GM12878 (cell line): ENCODE measurements at regions not wholly inside any gene's neighbourhood (a gene's known extent, or its start where the extent isn't known, plus 50 kb on each side); places are given as distances from the start of the nearest gene placed in this dataset.

ENCODE experiments used
- ATAC-seq: fragments of 200-7000 bp; cut with Tn5 transposase; 3 replicates; pipeline ENCODE4 v1.9.1; 2020; ENCODE audit warnings: mild to moderate bottlenecking, moderate library complexity
- BruUV-seq: library from RNA; stranded (reverse); fragments of 400-500 nt; replicated peaks from 2 replicates; lab custom pipeline; 2021; lab: Mats Ljungman, UMichigan
- CTCF ChIA-PET: fragments of 300-600 bp; sonication (Branson Sonifier 250); formaldehyde crosslinking; extraction: SDS; loops from one replicate; lab custom pipeline; 2021; ENCODE audit warnings: inconsistent platforms; lab: Yijun Ruan, JAX
- POLR2A ChIA-PET: fragments of 350-600 bp; formaldehyde crosslinking; extraction: SDS; loops from one replicate; lab custom pipeline; 2021; ENCODE audit warnings: inconsistent platforms; lab: Charles Lee
- RAD21 ChIA-PET: fragments of 300-600 bp; sonication (Branson Sonifier 250); formaldehyde crosslinking; loops from one replicate; lab custom pipeline; 2023; ENCODE audit warnings: antibody characterized with exemption; ENCODE audit not compliant: unreplicated experiment; lab: Charles Lee
- SMC1A ChIA-PET: fragments of 300-600 bp; sonication (Branson Sonifier 250); formaldehyde crosslinking; loops from one replicate; lab custom pipeline; 2023; ENCODE audit not compliant: unreplicated experiment, uncharacterized antibody; lab: Charles Lee
- DNase-seq: peaks from one replicate; pipeline ENCODE4 v3.0.0-alpha.2; 2011; ENCODE audit warnings: low read depth, low spot score
- FAIRE-seq: peaks from 3 replicates; lab custom pipeline; 2011; peaks lifted over from hg19 to GRCh38; lab: Jason Lieb, UNC
- H2AFZ ChIP-seq: 2 replicates; pipeline ENCODE4 v1.6.0; 2011; ENCODE audit warnings: low read depth, low read length, control low read depth; ENCODE audit not compliant: control insufficient read depth
- H3K27ac ChIP-seq: 2 replicates; pipeline ENCODE4 v1.5.1; 2011; ENCODE audit warnings: control low read depth; ENCODE audit not compliant: control insufficient read depth, insufficient read depth
- H3K27me3 ChIP-seq, 2 experiments: replicated peaks in 1 of 2; 2 replicates each; pipeline versions ENCODE4 v1.6.0 to v1.6.1; 2011; ENCODE audit warnings: low read length in 1 of 2; ENCODE audit not compliant: control insufficient read depth in 2 of 2, insufficient read depth in 2 of 2
- H3K36me3 ChIP-seq, 2 experiments: 2 replicates each; pipeline ENCODE4 v1.5.1; 2011; ENCODE audit warnings: low read length in 1 of 2; ENCODE audit not compliant: control insufficient read depth in 2 of 2, insufficient read depth in 2 of 2
- H3K4me1 ChIP-seq: 2 replicates; pipeline ENCODE4 v1.6.1; 2011; ENCODE audit warnings: mild to moderate bottlenecking, low read length, moderate library complexity, mixed read lengths; ENCODE audit not compliant: control insufficient read depth, insufficient read depth
- H3K4me2 ChIP-seq: 2 replicates; pipeline ENCODE4 v1.6.0; 2011; ENCODE audit warnings: control low read depth; ENCODE audit not compliant: control insufficient read depth, insufficient read depth
- H3K4me3 ChIP-seq: fragments of 200-600 bp; sonication (generic); 2 replicates; pipeline ENCODE4 v1.5.1; 2016
- H3K79me2 ChIP-seq: 2 replicates; pipeline ENCODE4 v1.6.0; 2011; ENCODE audit warnings: low read length; ENCODE audit not compliant: control insufficient read depth, insufficient read depth
- H3K9ac ChIP-seq: 2 replicates; pipeline ENCODE4 v1.8.0; 2011; ENCODE audit warnings: low read length, control low read depth, mixed read lengths; ENCODE audit not compliant: control insufficient read depth, insufficient read depth
- H3K9me3 ChIP-seq: replicated peaks from 3 replicates; pipeline ENCODE4 v1.5.1; 2011; ENCODE audit warnings: mild to moderate bottlenecking, low read length; ENCODE audit not compliant: control insufficient read depth, insufficient read depth
- H4K20me1 ChIP-seq: 2 replicates; pipeline ENCODE4 v1.6.0; 2011; ENCODE audit not compliant: control insufficient read depth, insufficient read depth
- CREM ChIP-seq: IDR thresholded peaks from 2 replicates; pipeline ENCODE4 v1.6.1; 2014; ENCODE audit warnings: antibody characterized with exemption, low read depth
- HDAC2 ChIP-seq: fragments of 200-600 bp; sonication (generic); IDR thresholded peaks from 2 replicates; pipeline ENCODE4 v1.6.1; 2017
- TBL1XR1 ChIP-seq: IDR thresholded peaks from 2 replicates; pipeline ENCODE4 v1.6.1; 2012; ENCODE audit warnings: low read depth, low read length, improper control_type of control experiment
- WGBS: methylation state at CpG from one replicate; pipeline ENCODE4 v1.1.6; 2016; ENCODE audit warnings: low lambda C conversion rate; ENCODE audit not compliant: insufficient replicate concordance, insufficient coverage; ENCODE audit errors: missing lambda C conversion rate; 5-methylcytosine and 5-hydroxymethylcytosine counted together
- in situ Hi-C: fragments of 300-500 bp; cut with MboI; formaldehyde crosslinking; loops from 9 replicates; pipeline ENCODE4 v1.14.3; 2018; ENCODE audit warnings: mixed read lengths
- intact Hi-C: fragments of 100-400 bp; cut with micrococcal nuclease; formaldehyde crosslinking; loops from one replicate; pipeline ENCODE4 v1.14.2; 2022; ENCODE audit not compliant: unreplicated experiment
- TF ChIP-seq, protein P1 (sequence below): fragments of 450-650 bp; IDR thresholded peaks from 2 replicates; pipeline ENCODE4 v1.6.1; 2017; ENCODE audit warnings: mild to moderate bottlenecking
- TF ChIP-seq, protein P2 (sequence below), 3 experiments: IDR thresholded peaks in 2 of 3; conservative IDR thresholded peaks in 1 of 3; 2 replicates each; pipeline ENCODE4 v1.5.1; 2011; ENCODE audit warnings: low read depth in 3 of 3, low read length in 3 of 3, mild to moderate bottlenecking in 3 of 3, control low read depth in 2 of 3, moderate library complexity in 2 of 3, inconsistent platforms in 1 of 3, mixed read lengths in 1 of 3; ENCODE audit not compliant: control insufficient read depth in 2 of 3, insufficient read depth in 1 of 3; ENCODE audit errors: extremely low read depth in 1 of 3

DNA sequence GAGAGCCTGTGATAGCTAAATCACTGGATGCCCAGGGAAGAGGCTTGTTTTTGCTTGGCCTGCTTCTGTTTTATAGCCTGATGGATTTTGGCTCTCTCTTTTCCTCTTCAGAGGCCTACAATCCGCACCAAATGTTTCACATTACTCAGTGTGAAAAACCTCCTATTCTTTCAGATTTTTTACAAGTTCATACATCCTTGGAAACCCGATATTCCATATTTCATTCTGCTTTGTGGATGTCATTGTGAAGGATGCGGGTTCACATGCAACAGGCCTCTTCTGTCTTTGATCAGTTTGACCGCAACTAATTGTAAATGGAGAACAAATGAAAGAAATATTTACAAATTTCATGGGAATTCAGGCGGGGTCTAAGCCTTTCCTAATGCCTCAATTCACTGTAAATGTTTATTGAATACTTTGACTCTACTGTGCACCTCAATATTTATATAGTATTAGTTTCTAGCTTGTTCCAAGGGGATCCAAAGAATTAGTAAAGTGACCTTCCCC is 269.9 kb downstream of the DMRT2 start:
- TF ChIP-seq CREM (no peak), TBL1XR1 (no peak), HDAC2 (no peak)
- TF ChIP-seq, protein P1, sequence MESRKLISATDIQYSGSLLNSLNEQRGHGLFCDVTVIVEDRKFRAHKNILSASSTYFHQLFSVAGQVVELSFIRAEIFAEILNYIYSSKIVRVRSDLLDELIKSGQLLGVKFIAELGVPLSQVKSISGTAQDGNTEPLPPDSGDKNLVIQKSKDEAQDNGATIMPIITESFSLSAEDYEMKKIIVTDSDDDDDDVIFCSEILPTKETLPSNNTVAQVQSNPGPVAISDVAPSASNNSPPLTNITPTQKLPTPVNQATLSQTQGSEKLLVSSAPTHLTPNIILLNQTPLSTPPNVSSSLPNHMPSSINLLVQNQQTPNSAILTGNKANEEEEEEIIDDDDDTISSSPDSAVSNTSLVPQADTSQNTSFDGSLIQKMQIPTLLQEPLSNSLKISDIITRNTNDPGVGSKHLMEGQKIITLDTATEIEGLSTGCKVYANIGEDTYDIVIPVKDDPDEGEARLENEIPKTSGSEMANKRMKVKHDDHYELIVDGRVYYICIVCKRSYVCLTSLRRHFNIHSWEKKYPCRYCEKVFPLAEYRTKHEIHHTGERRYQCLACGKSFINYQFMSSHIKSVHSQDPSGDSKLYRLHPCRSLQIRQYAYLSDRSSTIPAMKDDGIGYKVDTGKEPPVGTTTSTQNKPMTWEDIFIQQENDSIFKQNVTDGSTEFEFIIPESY: no peak
- TF ChIP-seq, protein P2, sequence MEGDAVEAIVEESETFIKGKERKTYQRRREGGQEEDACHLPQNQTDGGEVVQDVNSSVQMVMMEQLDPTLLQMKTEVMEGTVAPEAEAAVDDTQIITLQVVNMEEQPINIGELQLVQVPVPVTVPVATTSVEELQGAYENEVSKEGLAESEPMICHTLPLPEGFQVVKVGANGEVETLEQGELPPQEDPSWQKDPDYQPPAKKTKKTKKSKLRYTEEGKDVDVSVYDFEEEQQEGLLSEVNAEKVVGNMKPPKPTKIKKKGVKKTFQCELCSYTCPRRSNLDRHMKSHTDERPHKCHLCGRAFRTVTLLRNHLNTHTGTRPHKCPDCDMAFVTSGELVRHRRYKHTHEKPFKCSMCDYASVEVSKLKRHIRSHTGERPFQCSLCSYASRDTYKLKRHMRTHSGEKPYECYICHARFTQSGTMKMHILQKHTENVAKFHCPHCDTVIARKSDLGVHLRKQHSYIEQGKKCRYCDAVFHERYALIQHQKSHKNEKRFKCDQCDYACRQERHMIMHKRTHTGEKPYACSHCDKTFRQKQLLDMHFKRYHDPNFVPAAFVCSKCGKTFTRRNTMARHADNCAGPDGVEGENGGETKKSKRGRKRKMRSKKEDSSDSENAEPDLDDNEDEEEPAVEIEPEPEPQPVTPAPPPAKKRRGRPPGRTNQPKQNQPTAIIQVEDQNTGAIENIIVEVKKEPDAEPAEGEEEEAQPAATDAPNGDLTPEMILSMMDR (IDR thresholded peaks at IDR 0.05 in 2 of 3, conservative IDR thresholded peaks at IDR 0.05 in 1 of 3; ENCODE audit: control insufficient read depth in 2 of 3, extremely low read depth in 1 of 3, insufficient read depth in 1 of 3, low read depth in 3 of 3, low read length in 3 of 3): no peak
- H3K4me2 ChIP-seq: no peak overlapping the region
- SMC1A ChIA-PET: interaction anchor here (0.8 to 2.6 kb wide), 5 partner anchors 10 to 138 kb away, joined by 3 to 11 read pairs (median 3); no protein-coding TSS in a partner anchor
- no peak overlapping the region for H3K27ac ChIP-seq
- in situ Hi-C loops: no loop called here
- FAIRE-seq (no peak), DNase-seq (no peak), ATAC-seq (no peak)
- H3K4me3 ChIP-seq: no peak overlapping the region
- H3K36me3 ChIP-seq: no peaks in the 10 kb centered on the region
- 28% methylated on average over 5 of the region's 5 CpGs for WGBS
- no TSS peak for BruUV-seq
- H3K4me1 ChIP-seq: no peaks in the 10 kb centered on the region
- no peaks in the 10 kb centered on the region for H3K79me2 ChIP-seq
- no peaks in the 10 kb centered on the region for H4K20me1 ChIP-seq
- CTCF ChIA-PET: no interaction called here
- RAD21 ChIA-PET: interaction anchor here (1.0 kb wide), 1 partner anchor 51 kb away, joined by 3 read pairs; no protein-coding TSS in a partner anchor
- no peaks in the 10 kb centered on the region; a peak in 2 of 4 replicates for H3K27me3 ChIP-seq
- intact Hi-C loops: no loop called here
- H3K9ac ChIP-seq: no peak overlapping the region
- POLR2A ChIA-PET: interaction anchor here (0.5 to 0.6 kb wide), 2 partner anchors 90 to 290 kb away, joined by 3 to 5 read pairs; no protein-coding TSS in a partner anchor
- no peak overlapping the region for H2AFZ ChIP-seq
- no peaks in the 10 kb centered on the region for H3K9me3 ChIP-seq
